Ishikawa (cell line): ENCODE measurements at regions not wholly inside any gene's neighbourhood (a gene's known extent, or its start where the extent isn't known, plus 50 kb on each side); places are given as distances from the start of the nearest gene placed in this dataset.

Experiments used
- EGR1 ChIP-seq: IDR thresholded peaks from 2 replicates; pipeline ENCODE4 v1.6.1; 2012
- RAD21 ChIP-seq: IDR thresholded peaks from 2 replicates; pipeline ENCODE4 v1.6.1; 2012; ENCODE audit warnings: low read depth
- YY1 ChIP-seq: IDR thresholded peaks from 2 replicates; pipeline ENCODE4 v1.6.1; 2012; ENCODE audit warnings: low read depth
- ZBTB7A ChIP-seq: IDR thresholded peaks from 2 replicates; pipeline ENCODE4 v1.6.1; 2012; ENCODE audit warnings: low read depth

DNA sequence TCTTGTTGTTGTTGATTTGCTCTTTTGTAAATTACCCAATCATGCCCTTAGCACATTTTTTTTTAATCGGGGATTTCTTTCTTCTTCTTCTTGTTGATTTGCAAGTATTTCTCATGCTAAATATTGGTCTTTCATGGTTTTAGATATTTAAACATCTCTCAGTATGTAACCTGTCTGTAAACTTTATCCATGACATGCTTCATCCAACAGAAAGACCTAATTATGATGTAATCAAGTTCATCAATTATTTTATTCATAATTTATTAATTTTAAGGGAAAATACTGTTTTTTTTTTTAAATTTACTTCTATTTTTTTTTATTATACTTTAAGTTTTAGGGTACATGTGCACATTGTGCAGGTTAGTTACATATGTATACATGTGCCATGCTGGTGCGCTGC lies 69.8 kb downstream of the TNFSF18 start:
- TF ChIP-seq YY1 (no peak), EGR1 (no peak), RAD21 (no peak), ZBTB7A (no peak)
